HUDEP-2 (cell line): ENCODE measurements at regions not wholly inside any gene's neighbourhood (a gene's known extent, or its start where the extent isn't known, plus 50 kb on each side); places are given as distances from the start of the nearest gene placed in this dataset.

Experiments
- DNase-seq, 76 experiments: peaks; one replicate each; lab custom pipeline; 2025; ENCODE audit not compliant: unreplicated experiment in 76 of 76; lab: John Stamatoyannopoulos, UW

- DNase-seq, result no peak
Measured at GRCh38 chr20:6450841-6451240, 316.6 kb upstream of the BMP2 start.

- no peak for DNase-seq
Measured at GRCh38 chr20:6440443-6440799, 317.6 kb upstream of the FERMT1 start.

GRCh38 chr20:6439737-6440442 is 317.1 kb upstream of the FERMT1 start:
- no peak for DNase-seq

- DNase-seq, result no peak
Measured at GRCh38 chr20:6434131-6434530, 311.3 kb upstream of the FERMT1 start.

GRCh38 chr20:6430381-6430780 is 307.6 kb upstream of the FERMT1 start:
- DNase-seq, result no peak

- no peak for DNase-seq
Measured at GRCh38 chr20:6426287-6426891, 303.6 kb upstream of the FERMT1 start.

- DNase-seq, result no peak
Measured at GRCh38 chr20:6421321-6422248, 298.8 kb upstream of the FERMT1 start.

- DNase-seq, result no peak
Measured at GRCh38 chr20:6420336-6420735, 297.5 kb upstream of the FERMT1 start.

- DNase-seq, result no peak
Measured at GRCh38 chr20:6418732-6419131, 295.9 kb upstream of the FERMT1 start.

- DNase-seq, result no peak
Measured at GRCh38 chr20:6416371-6416770, 293.5 kb upstream of the FERMT1 start.

- DNase-seq, result no peak
Measured at GRCh38 chr20:6411651-6412050, 288.8 kb upstream of the FERMT1 start.

- no peak for DNase-seq
Measured at GRCh38 chr20:6410721-6411120, 287.9 kb upstream of the FERMT1 start.

- DNase-seq, result no peak
Measured at GRCh38 chr20:6407163-6407562, 284.3 kb upstream of the FERMT1 start.

- DNase-seq, result no peak
Measured at GRCh38 chr20:6401893-6402557, 279.2 kb upstream of the FERMT1 start.

- no peak for DNase-seq
Measured at GRCh38 chr20:6397115-6397514, 274.3 kb upstream of the FERMT1 start.

- DNase-seq, result no peak
Measured at GRCh38 chr20:6395695-6396094, 272.9 kb upstream of the FERMT1 start.

GRCh38 chr20:6388671-6389197 is 265.9 kb upstream of the FERMT1 start:
- DNase-seq, result no peak

- DNase-seq, result no peak
Measured at GRCh38 chr20:6384956-6385486, 262.2 kb upstream of the FERMT1 start.

- DNase-seq, result no peak
Measured at GRCh38 chr20:6384380-6384779, 261.6 kb upstream of the FERMT1 start.

GRCh38 chr20:6381887-6382286 is 259.1 kb upstream of the FERMT1 start:
- DNase-seq, result no peak

GRCh38 chr20:6362245-6362644 is 239.4 kb upstream of the FERMT1 start:
- no peak for DNase-seq
